ENCODE measurements at regions not wholly inside any gene's neighbourhood (a gene's known extent, or its start where the extent isn't known, plus 50 kb on each side); places are given as distances from the start of the nearest gene placed in this dataset.

GRCh38 chr9:124137009-124137943 is 120.5 kb upstream of the NEK6 start:
- TF ChIP-seq, protein P1, sequence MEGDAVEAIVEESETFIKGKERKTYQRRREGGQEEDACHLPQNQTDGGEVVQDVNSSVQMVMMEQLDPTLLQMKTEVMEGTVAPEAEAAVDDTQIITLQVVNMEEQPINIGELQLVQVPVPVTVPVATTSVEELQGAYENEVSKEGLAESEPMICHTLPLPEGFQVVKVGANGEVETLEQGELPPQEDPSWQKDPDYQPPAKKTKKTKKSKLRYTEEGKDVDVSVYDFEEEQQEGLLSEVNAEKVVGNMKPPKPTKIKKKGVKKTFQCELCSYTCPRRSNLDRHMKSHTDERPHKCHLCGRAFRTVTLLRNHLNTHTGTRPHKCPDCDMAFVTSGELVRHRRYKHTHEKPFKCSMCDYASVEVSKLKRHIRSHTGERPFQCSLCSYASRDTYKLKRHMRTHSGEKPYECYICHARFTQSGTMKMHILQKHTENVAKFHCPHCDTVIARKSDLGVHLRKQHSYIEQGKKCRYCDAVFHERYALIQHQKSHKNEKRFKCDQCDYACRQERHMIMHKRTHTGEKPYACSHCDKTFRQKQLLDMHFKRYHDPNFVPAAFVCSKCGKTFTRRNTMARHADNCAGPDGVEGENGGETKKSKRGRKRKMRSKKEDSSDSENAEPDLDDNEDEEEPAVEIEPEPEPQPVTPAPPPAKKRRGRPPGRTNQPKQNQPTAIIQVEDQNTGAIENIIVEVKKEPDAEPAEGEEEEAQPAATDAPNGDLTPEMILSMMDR (conservative IDR thresholded peaks at IDR 0.05): no peak
- TF ChIP-seq EZH2 (IDR thresholded peaks at IDR 0.05; ENCODE audit: low read depth): no peak

All from PC-9 (cell line).